ENCODE measurements at regions not wholly inside any gene's neighbourhood (a gene's known extent, or its start where the extent isn't known, plus 50 kb on each side); places are given as distances from the start of the nearest gene placed in this dataset.

DNA sequence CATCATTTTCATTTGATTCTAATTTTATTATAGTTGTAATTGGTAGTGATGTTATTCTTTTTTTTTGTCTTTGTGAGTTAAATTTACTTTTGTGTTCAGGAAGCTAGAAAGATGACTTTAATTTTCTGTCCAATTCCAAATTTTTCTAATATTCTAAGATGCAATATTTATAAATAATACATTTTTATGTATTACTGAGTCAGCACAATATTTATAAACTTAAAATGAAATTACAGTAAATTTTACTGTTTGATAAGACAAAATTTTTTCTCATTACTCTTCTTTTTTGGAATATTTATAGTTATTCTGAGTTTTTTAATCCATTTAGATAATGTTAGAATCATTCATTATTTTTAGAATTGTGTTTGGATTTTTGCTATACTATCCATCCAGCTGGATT is 1637.9 kb upstream of the ACO1 start:
- Histone ChIP-seq H2BK12ac (ENCODE audit: insufficient read length, low read depth, low read length) (no peak overlapping the region), H4K91ac (ENCODE audit: insufficient read length, low read depth, low read length) (no peak overlapping the region), H2BK5ac (ENCODE audit: insufficient read length, low read length) (no peak overlapping the region), H3K14ac (ENCODE audit: insufficient read depth, low read length) (no peak overlapping the region), H3K56ac (ENCODE audit: insufficient read length, low read depth, low read length) (no peak overlapping the region), H3K27me3 (ENCODE audit: insufficient read depth, low read length) (no peaks in the 10 kb centered on the region), H2BK15ac (ENCODE audit: low read depth, low read length) (no peak overlapping the region), H3K18ac (ENCODE audit: insufficient read length, low read depth, low read length) (no peak overlapping the region), H3K79me1 (ENCODE audit: insufficient read depth, low read depth, low read length, poor library complexity, severe bottlenecking) (no peaks in the 10 kb centered on the region), H3K23me2 (ENCODE audit: insufficient read length, low read depth, low read length, poor library complexity, severe bottlenecking) (no peaks in the 10 kb centered on the region), H3K4me1 (ENCODE audit: insufficient read depth, low read length) (no peaks in the 10 kb centered on the region), H2BK20ac (ENCODE audit: low read depth, low read length, poor library complexity, severe bottlenecking) (no peak overlapping the region), H3K4ac (ENCODE audit: low read depth, low read length) (no peak overlapping the region), H4K8ac (replicated peaks; ENCODE audit: insufficient read length, low read depth, low read length) (no peak overlapping the region), H3K9ac (ENCODE audit: extremely low read depth, insufficient read length, low read length) (no peak overlapping the region), H3K4me2 (ENCODE audit: insufficient read depth, insufficient read length, low read length) (no peak overlapping the region), H2AK5ac (ENCODE audit: insufficient read length, low read length) (no peak overlapping the region), H3K79me2 (ENCODE audit: insufficient read depth, low read length) (no peaks in the 10 kb centered on the region), H2AFZ (ENCODE audit: low read length) (no peak overlapping the region), H4K20me1 (ENCODE audit: control insufficient read depth, insufficient read depth, insufficient read length) (no peaks in the 10 kb centered on the region), H2BK120ac (ENCODE audit: low read depth, low read length, poor library complexity, severe bottlenecking) (no peak overlapping the region), H3K27ac (ENCODE audit: insufficient read length, low read depth, low read length) (no peak overlapping the region), H4K5ac (ENCODE audit: insufficient read length, low read depth, low read length) (no peak overlapping the region), H3K23ac (ENCODE audit: insufficient read length, low read depth, low read length) (no peak overlapping the region), H3T11ph (ENCODE audit: low read length) (no peak overlapping the region), H3K9me3 (ENCODE audit: control insufficient read depth, low read depth, low read length) (no peaks in the 10 kb centered on the region)
- H3K9me3 Mint-ChIP-seq, result peaks cover 5% of the 10 kb centered on the region in 2 experiments; a peak in 3 of 5 replicates
- no peaks in the 10 kb centered on the region for H3K27me3 Mint-ChIP-seq (ENCODE audit: low read depth)
- H3K4me3 Mint-ChIP-seq, result no peak overlapping the region
- no peak for TF ChIP-seq CTCF (conservative IDR thresholded peaks at IDR 0.05)
- no peak overlapping the region for H3K27ac Mint-ChIP-seq
- H3K4me1 Mint-ChIP-seq, result peaks cover 12 to 13% of the 10 kb centered on the region in 2 experiments
- no peak for DNase-seq
- peaks cover 0 to 21% (median 0%) of the 10 kb centered on the region in 3 experiments; a peak in 4 of 7 replicates for H3K36me3 Mint-ChIP-seq (ENCODE audit: insufficient read depth in 1 of 3, low read depth in 3 of 3)

All from H9 (cell line).